ENCODE measurements at regions not wholly inside any gene's neighbourhood (a gene's known extent, or its start where the extent isn't known, plus 50 kb on each side); places are given as distances from the start of the nearest gene placed in this dataset.
"Not testable (repeated sequence)": the region's sequence is repeated elsewhere in the genome, so short reads cannot be mapped to it uniquely, and the experiment has no call there.

DNA sequence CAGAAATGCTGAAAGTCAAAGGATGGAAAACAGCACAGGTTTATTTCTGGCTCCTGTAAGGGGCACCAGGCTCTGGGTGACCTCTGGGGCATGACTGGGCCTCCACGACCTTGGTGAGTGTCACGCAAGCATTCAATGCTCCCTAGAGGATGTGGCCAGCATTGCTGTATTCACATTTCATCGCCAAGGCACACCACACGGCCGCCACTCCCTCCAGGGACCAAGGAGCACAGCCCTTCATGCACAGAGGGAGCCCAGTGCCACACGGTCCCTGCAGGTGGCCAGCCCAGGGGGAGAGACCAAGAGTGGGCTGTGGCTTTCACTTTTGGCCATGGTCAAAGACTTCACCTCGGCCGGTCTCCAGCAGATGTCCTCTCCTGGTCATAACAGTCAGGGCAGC is 137.4 kb upstream of the TNRC6C start:
- no peak for DNase-seq (ENCODE audit: low read depth)

DNA sequence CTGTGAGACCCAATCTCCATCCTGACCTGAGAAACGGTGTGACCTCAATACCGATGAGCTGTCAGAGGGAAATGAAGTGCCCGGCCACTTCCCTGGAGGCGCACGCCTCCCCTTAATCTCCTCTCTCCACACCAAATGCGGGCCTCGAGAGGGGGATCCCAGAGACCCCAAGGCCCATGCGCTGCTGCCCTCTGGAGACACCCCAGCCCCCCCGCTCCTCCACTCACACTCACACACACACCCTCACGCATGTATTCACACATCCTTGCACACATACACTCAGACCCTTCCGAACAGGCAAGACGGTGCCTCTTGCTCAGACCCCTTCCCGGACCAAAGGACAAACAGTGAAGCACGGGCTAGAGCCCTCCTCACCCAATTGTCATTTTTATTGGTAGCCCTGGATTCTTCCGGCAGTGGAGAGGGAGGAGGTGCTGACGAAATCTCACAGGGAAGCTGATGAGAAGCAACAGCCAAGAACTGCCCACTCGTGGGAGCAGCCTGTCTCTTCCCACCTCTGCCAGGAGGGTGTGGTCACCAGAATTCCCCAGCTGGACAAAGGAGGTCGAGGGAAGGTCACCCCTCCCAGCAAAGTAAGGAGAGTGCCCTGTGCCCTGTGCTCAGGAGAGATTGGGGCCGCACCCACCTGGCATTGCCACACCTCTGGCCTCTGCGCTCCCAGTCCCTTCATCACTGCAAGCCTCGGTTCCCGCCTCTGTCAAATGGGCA is 136.0 kb upstream of the TNRC6C start:
- no peak for DNase-seq (ENCODE audit: low read depth)

DNA sequence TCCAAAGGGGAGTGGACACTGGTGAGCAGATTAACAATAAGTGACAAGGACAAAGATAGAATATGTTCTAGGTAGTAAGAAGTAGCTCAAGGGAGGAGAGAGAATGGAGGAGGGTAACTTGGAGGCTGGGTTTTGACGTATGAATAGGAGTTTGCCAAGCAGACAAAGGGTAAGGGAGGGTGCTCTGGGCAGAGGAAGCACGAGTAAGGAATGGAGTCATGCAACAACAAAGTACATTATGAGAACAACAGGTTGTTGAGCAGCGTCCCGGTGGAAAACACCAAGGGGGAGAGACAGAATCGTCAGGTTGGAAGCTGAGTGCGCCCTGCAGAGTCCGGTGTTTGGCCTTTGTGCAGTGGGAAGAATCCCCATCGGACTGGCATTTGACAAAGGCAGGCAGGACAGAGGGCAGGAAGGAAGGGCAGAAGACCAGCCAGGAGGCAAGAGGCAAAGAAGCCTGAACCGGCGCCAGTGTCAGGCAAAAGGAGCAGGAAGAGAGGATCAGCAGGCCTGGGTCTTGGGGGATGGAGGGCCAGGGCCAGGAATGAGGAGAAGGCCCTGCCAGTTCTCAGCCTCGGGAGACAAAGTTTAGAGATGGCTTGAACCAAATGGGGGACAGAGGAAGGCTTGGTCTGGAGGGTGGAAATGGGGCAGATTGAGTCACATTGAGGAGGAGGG is 134.3 kb upstream of the TNRC6C start:
- DNase-seq (ENCODE audit: low read depth), result no peak

DNA sequence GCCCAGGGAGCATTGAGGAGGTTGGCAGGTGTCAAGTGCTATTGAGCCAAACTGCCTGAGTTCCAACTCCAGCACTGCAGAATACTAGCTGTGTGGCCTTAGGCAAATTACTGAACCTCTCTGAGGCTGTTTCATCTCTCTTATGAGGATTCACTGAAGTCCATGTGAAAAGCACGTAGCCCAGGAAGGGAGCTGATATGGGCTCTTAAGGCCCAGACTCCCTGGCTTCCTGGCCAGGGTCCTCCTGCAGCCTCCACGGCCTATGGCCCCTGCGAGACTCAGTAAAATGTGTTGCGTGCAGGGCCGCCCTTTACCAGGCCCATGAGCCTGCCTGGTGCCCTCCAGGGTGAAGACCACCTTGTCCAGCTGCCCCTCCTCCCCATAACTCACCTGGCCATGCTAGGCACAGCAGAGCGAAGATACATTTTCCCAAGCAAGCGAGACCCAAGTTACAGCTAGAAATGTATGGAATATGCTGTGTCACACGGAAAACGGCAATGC is 133.7 kb upstream of the TNRC6C start:
- DNase-seq (ENCODE audit: low read depth), result no peak

DNA sequence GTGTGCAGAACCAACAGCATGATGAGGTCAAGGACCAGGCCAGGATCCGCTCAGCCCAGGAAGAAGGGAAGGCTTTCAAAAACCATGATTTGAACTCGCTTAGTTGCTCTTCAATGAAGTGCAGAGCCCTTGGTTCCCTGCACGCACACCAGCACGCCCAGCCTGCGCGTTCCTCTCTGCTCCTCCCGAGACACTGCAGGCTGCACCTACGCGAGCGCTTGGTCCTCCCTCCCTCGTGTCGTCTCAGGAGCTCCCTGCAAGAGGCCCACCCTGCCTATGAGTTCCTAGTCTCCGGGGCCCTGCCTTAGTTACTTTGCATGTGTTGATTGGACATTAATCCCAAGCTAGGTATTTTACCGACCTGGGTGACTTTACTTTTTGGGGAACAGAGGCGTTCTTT is 132.9 kb upstream of the TNRC6C start:
- no peak for DNase-seq (ENCODE audit: low read depth)

DNA sequence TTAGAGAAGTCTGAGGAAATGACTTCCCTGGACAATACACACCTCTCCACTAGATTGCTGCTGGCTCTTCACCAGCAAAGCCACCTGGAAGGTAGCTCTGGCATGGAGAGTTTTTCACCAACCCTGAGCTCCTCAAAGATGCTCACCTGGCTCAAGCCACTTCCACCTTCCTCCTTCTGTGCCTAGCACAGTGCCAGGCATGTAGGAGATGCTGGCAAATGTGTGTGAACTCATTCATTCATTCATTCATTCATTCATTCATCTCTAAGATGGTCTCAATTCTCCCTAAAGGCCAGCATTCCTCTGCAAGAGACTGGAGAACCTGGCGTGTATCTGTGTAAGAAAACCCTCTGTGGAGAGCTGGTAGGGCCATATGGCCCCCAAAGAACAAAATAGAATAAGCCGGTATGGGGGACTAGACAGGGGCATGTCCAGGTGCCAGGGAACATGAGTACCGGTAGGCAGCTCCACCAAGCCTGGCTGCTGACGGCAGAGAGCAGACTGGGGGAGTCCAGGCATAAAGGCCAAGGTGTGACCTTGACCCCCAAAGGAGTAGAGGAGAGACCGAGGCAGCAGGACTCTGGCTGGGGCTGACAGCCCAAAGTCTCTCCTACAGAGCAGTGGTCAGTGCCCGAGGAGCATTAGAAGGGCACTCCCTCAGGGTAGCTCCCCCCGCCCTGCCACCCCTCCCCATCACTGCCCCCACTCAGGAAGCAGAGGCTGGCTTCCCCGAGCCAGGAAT is 132.2 kb upstream of the TNRC6C start:
- DNase-seq (ENCODE audit: low read depth), result no peak

DNA sequence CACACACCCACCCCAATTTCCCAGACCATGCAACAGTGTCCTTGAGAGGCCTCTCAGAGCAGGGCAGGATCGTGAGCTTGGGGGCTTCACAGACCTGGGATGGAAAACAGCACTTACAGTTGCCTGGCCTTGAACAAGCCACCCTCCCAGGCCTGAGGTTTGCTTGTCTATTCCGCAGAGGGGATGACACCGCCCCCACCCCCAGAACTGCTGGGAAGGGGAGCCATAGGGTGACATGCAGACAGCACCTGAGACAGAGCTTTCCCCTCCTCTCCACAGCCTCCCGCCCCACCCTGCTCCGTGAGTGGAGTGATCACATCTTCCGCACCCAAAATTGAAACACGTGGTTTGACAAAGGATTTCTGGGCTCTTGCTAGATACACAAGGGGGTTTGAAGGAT is 131.5 kb upstream of the TNRC6C start:
- DNase-seq (ENCODE audit: low read depth), result no peak

DNA sequence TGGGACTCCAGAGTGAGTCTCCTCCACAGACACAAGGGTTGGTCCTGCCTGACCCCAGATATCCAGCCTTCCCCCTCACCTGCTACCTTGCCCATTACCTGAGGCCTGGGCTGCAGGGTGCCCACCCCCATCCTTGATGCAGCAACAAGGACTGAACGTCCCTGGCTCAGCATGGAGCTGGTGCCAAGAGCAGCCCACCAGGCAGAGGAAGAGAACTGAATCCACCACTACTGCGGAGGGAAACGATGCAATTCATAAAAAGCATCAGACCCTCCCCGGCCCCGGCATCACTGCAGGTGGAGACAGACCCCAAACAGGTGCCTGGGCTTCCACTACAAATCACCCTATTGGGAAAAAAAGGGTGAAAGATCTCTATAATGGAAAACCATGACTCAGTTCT is 131.0 kb upstream of the TNRC6C start:
- DNase-seq (ENCODE audit: low read depth), result no peak

DNA sequence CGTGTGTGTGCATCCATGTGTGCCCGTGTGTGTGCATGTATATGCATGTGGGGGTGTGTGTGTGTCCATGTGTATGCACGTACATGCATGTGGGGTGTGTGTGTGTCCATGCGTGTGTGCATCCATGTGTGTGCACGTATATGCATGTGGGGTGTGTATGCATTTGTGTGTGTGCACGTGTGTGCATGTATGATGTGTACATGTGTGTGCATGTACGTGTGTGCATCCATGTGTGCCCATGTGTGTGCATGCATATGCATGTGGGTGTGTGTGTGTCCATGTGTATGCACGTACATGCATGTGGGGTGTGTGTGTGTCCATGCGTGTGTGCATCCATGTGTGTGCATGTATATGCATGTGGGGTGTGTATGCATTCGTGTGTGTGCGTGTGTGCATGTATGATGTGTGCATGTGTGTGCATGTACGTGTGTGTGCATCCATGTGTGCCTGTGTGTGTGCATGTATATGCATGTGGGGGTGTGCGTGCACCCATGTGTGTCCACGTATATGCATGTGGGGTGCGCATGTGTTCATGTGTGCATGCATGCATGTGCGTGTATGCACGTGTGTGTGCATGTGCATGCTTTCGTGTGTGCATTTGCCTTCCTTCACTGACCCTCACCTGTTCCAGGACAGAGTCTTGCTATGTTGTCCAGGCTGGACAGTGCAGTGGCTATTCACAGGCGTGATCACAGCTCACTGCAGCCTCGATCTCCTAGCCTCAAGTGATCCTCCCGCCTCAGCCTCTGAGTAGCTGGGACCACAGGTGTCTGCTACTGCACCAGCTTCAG is 129.6 kb upstream of the TNRC6C start:
- DNase-seq (ENCODE audit: low read depth), result no peak

DNA sequence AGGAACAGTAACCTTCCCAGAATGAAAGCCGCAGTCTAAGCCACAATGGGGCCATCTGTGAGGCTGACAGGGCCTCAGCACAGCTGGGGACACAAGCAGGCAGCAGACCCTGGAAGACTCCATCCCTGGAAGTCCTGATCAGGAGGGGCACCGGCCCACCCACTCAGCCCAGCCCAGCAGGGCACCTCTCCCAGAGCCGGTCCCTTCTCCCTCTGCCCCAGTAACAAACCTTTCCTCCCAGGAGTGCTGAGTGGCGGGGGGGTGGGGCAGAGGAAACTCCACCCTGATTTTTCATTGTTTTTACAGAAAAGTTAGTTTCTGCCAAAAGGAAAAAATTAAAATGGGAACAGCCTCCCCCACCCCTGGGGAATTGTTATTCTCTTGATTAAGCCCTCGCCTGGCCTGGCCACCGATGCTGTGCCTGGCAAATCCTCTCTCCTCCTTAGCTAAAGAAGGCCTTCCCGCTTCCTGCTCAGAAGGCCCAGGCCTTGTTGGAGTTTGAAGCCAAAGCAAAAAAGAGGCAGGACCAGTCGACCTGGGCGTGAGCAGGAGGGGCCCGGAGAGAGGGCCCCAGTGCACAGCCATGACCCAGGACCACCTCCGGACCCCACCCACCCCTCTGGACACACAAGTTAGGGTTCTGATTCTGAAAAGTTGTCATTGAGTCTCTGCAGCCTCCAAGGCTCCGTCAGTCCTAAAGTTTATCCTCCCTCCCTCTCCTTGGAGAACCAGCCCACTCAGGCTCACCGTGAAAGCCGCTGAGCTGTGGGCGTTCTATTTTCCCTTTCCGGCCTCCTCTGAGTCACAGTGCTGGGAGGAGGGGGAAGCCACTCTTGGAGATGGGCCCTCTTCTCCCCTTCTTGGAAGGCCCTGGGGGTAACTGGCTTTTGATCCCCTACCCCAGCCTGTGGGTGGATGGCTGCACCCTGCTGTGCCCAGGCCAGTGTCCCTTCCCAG is 128.4 kb upstream of the TNRC6C start:
- DNase-seq (ENCODE audit: low read depth), result no peak

DNA sequence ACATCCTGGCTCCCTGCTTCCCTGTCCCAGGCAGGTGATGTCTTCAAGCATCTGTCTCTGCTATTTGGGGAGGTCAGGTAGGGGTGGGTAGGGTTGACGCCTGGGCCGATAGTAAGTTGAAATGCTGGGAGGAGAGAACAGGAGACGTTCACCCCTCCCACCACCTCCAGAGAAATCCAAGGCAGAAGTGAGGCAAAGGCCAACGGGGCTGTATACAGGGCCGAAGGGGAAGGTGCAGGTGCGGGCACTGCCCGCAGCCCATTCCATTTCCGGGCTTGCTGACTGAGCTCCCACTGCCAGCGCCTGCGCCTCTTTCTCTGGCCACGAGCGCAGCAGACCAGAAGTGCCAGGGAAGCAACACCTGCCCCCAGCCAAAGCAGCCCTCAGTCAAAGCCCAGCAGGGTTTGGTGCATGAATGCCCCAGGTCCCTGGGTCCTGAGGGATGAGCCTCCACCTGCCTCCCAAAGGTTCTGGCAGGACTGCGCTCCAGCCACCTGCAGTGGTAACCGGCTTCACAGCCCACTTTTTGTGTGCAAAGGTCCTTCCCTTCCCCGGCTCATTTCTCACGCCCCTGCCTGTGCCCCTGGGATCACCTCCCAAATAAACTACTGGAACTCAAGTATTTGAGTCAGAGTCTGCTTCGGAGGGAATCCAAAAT is 127.6 kb upstream of the TNRC6C start:
- no peak for DNase-seq (ENCODE audit: low read depth)

DNA sequence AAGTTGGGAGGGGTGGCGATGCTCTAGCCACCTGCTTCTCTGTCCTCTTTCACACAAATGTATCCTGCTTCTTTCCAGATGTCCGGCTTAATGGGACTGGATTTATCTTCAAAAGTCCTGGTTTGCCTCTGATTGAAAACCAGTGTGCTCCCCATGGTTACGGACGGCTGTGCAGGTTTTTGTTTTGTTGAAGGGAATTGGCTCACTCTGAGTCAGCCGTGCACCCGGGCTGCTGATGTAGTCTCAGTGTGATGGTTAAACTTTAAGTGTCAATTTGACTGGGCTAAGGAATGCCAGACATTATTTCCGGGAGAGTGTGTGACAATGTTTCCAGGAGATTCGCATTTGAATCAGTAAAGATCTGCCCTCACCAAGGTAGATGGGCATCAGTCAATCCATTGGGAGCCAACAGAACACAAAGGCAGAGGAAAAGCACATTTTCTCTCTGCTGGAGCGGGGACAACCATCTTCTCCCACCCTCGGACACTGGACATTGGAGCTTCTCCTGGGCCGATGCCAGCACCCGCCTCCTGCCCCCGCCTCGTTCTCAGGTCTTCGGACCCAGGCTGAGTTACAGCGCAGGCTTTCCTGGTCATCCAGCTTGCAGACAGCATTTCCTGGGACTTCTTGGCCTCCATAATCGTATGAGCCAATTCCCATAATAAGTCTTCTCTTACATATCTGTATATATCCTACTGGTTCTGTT is 126.9 kb upstream of the TNRC6C start:
- no peak for DNase-seq (ENCODE audit: low read depth)

DNA sequence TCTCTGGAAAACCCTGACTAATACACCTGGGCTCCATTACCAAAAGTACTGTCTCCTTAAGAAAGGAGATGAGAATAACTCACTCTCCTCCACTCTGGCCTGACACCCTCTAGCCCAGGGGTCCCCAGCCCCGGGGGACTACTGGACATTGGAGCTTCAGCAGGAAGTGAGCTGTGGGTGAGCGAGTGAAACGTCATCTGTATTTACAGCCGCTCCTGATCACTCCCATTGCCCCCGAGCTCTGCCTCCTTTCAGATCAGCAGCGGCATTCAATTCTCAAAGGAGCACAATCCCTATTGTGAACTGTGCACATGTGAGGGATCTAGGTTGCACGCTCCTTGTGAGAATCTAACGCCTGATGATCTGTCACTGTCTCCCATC is 126.3 kb upstream of the TNRC6C start:
- DNase-seq (ENCODE audit: low read depth), result no peak

DNA sequence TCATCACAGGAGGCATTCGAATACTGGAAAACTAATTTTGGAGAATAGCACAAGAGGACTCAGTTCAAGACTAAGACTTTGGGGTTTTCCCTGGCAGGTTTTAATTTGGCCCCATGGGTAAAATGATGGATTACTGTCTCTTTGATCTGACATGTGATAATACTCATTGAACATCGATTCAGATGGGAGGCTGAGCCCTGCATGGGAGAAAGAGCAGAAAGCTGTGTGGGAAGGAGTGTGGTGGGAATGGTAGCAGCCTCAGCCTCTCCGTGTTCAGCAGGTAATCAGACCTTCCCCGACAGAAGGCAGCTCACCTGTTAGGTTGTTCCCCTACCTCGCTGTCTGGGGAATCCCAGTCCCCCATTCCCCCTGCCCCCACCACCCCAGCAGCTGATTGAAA is 124.7 kb upstream of the TNRC6C start:
- DNase-seq (ENCODE audit: low read depth), result no peak

DNA sequence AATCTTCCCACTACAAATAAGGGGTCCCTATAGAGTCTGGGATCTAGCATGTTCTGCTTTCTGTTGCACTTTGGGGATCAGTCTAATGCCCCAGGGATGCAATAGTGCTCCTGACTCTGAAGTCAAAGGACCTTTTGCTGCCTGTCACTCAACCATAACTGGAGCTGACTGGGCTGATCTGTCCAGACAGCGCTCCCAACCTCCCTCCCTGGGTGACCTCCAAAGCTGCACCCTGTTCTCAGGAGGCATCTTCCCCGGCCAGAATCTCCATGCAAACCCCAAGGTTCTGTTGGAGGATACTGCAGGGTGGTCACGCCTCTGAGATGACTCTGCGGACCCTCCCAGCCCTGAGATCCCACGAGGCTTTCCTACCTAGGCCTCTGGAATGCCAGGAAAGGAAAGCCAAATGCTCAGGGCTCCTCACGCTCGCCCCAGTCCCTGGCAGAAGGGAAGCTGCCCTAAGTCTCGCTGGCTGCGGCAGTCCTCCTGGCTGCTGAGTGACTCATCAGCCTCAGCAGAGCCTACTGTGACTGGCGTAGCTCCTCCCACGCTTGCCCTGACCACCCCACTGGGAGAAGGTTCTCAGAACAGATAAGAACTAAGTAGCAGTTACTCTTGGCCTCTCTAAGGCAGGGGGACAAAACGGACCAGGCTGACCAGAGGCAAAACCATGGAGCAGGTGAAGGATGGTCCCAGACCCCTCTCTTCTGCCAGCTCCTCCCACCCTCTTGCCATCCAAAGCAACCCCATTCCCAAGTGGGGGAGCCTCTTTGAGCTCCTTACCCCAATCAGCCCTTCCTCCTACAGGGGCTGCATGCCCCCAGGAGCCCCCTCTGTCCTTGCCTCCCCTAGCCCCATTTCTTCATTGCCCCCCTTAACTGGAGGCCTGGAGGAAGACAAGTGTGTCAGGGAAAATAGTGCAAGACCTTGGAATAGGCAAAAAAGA is 124.1 kb upstream of the TNRC6C start:
- no peak for DNase-seq (ENCODE audit: low read depth)

DNA sequence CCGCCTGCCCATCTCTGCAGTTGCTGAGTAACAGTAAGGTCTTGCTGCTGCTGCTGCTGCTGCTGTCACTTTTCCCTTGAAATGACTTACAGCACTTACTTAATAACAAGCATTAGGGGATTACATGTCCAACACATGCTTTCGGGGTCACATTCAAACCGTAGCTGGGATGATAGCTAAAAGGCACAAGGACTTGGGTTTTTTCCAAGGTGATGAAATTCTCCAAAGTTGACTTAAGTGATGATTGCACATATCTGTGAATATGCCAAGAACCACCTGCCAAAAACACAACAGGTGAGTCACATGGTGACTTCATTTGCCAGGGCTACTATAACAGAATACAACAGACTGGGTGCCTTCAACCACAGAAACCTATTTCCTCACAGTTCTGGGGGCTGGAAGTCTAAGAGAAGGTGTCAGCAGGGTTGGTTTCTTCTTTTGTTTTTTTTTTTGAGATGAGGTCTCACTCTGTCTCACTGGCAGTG is 121.9 kb upstream of the TNRC6C start:
- DNase-seq (ENCODE audit: low read depth), result no peak

DNA sequence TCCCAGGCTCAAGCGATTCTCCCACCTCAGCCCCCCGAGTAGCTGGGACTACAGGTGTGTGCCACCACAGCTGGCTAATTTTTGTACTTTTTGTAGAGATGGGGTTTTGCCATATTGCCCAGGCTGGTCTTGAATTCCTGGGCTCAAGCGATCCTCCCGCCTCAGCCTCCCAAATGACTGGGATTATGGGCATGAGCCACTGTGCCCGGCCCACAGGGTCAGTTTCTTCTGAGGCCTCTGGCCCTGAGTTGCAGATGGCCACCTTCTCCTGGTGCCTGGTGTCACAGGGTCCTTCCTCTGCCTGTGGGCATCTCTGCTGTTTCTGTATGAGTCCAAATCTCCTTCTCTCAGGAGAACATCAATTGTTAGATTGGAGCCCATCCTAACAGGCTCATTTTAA is 121.4 kb upstream of the TNRC6C start:
- not testable (repeated sequence) for DNase-seq (ENCODE audit: low read depth)

DNA sequence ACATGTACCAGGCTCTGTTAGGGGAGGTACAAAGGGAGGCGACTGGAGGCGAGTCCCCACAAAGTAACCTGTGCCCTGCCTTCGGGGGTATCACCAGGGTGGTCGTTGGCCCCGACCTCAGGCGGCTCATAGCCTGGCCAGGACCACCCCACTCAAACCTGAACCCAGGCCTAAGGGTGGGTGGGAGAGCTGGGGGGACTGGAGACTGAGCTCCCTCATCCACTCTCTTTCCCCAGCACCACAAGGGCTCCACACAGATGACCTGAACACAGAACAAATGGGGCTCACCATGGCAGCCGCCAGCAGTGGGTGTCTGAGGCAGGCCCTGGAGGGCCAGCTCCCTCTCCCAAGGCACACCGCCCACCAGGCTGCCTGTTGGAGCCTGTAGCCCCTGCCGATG is 120.6 kb upstream of the TNRC6C start:
- DNase-seq (ENCODE audit: low read depth), result no peak

Data from GM04504 (cell line).